GM21447 (cell line): ENCODE measurements at regions not wholly inside any gene's neighbourhood (a gene's known extent, or its start where the extent isn't known, plus 50 kb on each side); places are given as distances from the start of the nearest gene placed in this dataset.
"Not testable (repeated sequence)": the region's sequence is repeated elsewhere in the genome, so short reads cannot be mapped to it uniquely, and the experiment has no call there.

Experiments used
- ATAC-seq: cut with Tn5 transposase; IDR thresholded peaks from one replicate; pipeline ENCODE4 v1.9.1; 2021; ENCODE audit not compliant: unreplicated experiment

GRCh38 chr10:26952094-26952493, 91.3 kb upstream of the ABI1 start:
- ATAC-seq = no peak

DNA sequence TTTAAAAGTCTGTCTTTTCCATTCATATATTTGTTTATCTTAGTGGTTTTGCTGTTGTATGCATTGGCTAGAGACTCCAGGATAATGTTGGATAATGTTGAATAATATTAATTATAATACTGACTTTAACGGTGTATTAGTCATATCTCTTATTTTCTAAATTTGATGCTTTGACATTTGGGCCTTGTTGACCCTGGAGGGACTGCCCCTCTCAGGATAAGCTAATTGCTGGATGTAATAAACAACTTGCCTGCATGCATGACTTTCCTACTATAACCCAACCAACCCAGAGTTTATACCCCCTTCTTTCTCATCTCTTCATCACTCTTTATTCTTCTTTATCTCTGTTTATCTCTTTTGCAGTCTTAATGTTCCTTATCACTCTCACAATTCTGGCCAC, 90.9 kb upstream of the ABI1 start:
- no peak for ATAC-seq

DNA sequence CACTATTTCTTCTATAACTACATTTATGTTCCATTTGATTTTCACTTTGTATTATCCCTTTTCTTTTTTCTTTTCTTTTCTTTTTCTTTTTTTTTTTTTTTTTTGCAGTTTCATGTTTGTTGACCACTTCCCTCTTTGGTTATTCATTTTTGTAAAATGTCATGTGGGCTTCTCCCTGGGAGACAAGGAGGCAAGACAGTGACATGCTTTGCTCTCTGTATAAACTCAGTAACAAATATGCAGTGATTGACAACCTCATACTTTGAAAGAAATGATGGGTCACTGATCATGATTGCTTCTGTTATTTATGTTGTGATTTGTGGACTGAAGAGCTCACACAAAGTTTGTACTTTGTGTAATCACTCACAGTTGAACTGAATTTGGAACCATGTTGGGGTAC, 90.2 kb upstream of the ABI1 start:
- ATAC-seq = peak; percentile 79

- ATAC-seq = no peak
Measured at GRCh38 chr10:26946102-26946811, 85.5 kb upstream of the ABI1 start.

GRCh38 chr10:26944261-26944882, 83.6 kb upstream of the ABI1 start:
- no peak for ATAC-seq

DNA sequence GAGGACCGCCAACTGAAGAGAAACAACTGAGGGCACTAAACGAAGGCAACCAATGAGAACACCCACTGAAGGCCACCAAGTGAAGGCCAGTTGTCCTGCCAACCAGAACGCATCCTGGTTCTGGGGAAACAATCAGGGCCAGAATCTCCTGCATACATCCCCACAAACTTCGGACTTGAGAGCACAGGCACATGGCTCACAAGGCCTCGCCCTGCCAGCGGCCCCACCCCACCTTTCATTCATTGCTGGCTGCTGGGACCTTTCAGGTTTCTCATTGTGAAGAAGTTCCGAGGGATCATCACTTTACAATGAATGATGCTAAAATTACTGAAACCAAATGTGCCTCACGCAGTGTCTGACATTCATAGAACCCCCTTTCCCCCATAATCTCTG, 79.2 kb upstream of the ABI1 start:
- ATAC-seq = no peak

- no peak for ATAC-seq
Measured at GRCh38 chr10:26939290-26939961, 78.7 kb upstream of the ABI1 start.

DNA sequence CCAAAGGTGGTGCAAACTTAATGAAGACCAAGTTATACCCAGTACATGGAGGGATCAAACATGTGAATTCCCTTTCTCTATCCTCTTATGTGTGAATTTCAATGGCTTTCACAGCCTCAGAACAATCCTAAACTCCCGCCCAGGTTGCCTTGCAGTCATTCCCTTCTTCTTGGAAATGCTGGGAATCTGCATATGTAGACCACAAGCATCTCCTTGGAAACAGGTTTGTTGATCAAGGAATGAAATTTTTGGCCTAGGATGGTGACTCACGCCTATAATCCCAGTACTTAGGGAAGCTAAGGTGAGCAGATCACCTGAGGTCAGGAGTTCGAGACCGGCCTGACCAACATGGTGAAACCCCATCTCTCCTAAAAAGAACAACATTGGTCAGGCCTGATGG, 77.8 kb upstream of the ABI1 start:
- no peak for ATAC-seq

GRCh38 chr10:26937371-26937770, 76.6 kb upstream of the ABI1 start:
- ATAC-seq = no peak

DNA sequence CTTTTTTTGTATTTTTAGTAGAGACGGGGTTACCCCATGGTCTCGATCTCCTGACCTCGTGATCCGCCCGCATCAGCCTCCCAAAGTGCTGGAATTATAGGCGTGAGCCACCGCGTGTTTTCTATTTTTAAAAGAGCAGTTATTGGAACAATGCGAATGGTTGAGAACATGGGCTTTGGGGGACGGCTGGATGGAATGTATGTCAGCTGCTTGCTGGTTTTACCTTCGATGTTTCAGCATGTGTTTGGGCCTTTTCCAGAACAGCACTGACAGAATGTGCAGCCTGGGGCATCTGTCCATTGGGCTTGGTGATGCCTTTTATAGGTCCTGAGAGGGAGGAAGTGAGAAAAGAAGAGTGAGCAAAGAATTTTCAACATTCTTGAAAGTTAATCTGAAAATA, 73.4 kb upstream of the ABI1 start:
- not testable (repeated sequence) for ATAC-seq

DNA sequence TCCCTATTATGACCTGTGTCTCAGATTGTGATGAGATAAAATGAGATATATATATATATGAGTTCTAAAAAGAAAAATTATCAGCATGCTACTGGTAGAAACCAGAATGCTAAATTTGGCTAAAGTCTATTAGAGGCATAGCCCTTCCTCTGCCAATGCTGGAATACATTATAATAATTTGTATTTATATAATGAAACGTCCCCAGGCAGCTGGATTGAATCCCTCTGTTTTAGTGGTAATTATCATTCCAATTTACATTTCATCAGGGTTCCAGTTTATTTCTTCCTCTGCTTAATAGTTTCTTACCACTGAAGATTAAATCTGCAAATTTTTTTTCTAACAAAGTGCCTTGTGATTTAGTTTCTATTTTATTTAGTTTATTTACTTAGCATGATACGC, 71.8 kb upstream of the ABI1 start:
- ATAC-seq = no peak

DNA sequence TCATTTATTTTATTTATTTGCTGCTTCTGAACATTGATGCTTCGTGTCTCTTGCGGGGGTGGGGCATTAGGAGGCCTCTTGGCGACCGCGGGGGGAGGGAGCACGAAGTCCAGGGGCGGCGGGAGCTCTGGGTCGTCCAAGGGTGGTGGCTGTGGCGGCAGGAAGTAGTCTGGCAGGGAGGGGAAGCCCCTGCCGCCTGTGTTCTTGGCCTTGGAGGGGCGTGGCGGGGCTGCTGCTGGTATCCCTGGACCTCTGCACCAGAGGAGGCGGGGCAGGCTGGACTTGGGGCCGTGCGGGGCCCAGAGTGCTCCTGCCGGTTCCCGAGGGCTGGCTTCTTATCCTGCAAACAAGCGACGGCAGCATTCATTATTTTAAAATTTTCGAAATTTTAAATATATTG, 70.5 kb upstream of the ABI1 start:
- peak; percentile 87 for ATAC-seq

- ATAC-seq = not testable (repeated sequence)
Measured at GRCh38 chr10:26922824-26923223, 62.1 kb upstream of the ABI1 start.

DNA sequence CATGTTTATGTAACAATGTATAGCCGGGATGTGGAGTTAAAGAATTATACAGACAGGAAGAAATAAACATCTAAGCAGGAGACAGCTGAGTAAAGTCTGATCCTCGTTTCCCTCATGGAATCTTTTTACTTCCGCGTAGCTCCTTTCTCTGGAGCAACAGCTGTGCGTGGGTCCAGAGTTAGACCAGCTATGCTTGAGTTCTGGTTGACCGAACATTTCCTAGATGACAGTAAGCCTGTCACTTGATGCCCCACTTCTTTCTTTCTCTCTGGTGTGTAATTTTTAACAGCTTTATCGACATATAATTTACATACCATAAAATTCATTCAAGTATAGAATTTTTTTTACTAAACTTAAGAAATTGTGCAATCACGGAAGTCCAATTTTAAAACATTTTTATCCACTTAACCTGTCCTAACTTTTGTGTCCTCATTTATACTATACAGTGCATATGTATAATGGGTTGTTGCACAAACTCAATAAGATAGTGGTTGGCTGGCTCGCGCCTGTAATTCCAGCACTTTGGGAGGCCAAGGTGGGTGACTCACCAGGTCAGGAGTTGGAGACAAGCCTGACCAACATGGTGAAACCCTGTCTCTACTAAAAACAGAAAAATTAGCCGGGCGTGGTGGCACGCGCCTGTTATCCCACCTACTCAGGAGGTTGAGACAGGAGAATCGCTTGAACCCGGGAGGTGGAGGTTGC, 58.5 kb upstream of the ABI1 start:
- not testable (repeated sequence) for ATAC-seq

DNA sequence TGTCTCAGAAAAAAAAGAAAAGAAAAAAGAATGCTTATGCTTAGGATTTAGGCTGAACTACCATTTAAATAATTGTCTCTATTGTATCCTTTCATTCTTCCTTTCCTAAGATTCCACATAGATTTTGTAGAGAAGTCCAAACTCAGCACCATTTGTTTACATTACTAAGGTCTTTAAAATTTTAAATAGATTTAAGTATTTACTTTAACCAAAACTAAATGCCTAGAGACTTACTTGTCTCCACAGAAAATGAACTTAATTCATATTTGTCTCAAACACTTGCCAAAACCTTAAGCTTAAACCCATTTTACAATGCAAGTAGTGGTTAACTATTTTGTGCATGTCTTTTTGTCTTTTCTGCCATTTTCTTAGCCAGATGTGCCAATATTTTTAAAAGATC, 54.1 kb upstream of the ABI1 start:
- no peak for ATAC-seq

- ATAC-seq = peak; percentile 84
Measured at GRCh38 chr10:26911811-26912461, 51.2 kb upstream of the ABI1 start.
